NCI-H69 (cell line): ENCODE measurements at regions not wholly inside any gene's neighbourhood (a gene's known extent, or its start where the extent isn't known, plus 50 kb on each side); places are given as distances from the start of the nearest gene placed in this dataset.
"Not testable (repeated sequence)": the region's sequence is repeated elsewhere in the genome, so short reads cannot be mapped to it uniquely, and the experiment has no call there.

Experiments used
- DNase-seq: peaks from one replicate; lab custom pipeline; 2025; lab: John Stamatoyannopoulos, UW

GRCh38 chr5:62100201-62100600, 205.8 kb upstream of the KIF2A start:
- peak; percentile 76 for DNase-seq

- DNase-seq: not testable (repeated sequence)
Observed at GRCh38 chr5:62103863-62104262, 202.1 kb upstream of the KIF2A start.

- no peak for DNase-seq
Observed at GRCh38 chr5:62111428-62111827, 194.6 kb upstream of the KIF2A start.

GRCh38 chr5:62112689-62113228, 193.2 kb upstream of the KIF2A start:
- DNase-seq: peak; percentile 73

- DNase-seq: no peak
Observed at GRCh38 chr5:62115014-62115413, 191.0 kb upstream of the KIF2A start.

- peak; percentile 90 for DNase-seq
Observed at GRCh38 chr5:62124266-62124665, 181.7 kb upstream of the KIF2A start.

- no peak for DNase-seq
Observed at GRCh38 chr5:62126090-62126489, 179.9 kb upstream of the KIF2A start.

- DNase-seq: no peak
Observed at GRCh38 chr5:62127098-62127736, 178.8 kb upstream of the KIF2A start.

GRCh38 chr5:62130107-62130506, 175.9 kb upstream of the KIF2A start:
- no peak for DNase-seq

GRCh38 chr5:62132276-62132675, 173.7 kb upstream of the KIF2A start:
- DNase-seq: no peak

- DNase-seq: no peak
Observed at GRCh38 chr5:62133426-62133825, 172.6 kb upstream of the KIF2A start.

- no peak for DNase-seq
Observed at GRCh38 chr5:62134811-62135210, 171.2 kb upstream of the KIF2A start.

- no peak for DNase-seq
Observed at GRCh38 chr5:62137628-62138027, 168.4 kb upstream of the KIF2A start.

- DNase-seq: peak; percentile 99
Observed at GRCh38 chr5:62138607-62139006, 167.4 kb upstream of the KIF2A start.

GRCh38 chr5:62139741-62140140, 166.3 kb upstream of the KIF2A start:
- DNase-seq: peak; percentile 73

- peak; percentile 39 for DNase-seq
Observed at GRCh38 chr5:62142351-62142750, 163.7 kb upstream of the KIF2A start.

GRCh38 chr5:62143268-62144229, 162.5 kb upstream of the KIF2A start:
- DNase-seq: peak; percentile 79

GRCh38 chr5:62144401-62145022, 161.5 kb upstream of the KIF2A start:
- peak; percentile 97 for DNase-seq

GRCh38 chr5:62149879-62150278, 156.1 kb upstream of the KIF2A start:
- peak; percentile 66 for DNase-seq

- peak; percentile 98 for DNase-seq
Observed at GRCh38 chr5:62152394-62153087, 153.5 kb upstream of the KIF2A start.

- no peak for DNase-seq
Observed at GRCh38 chr5:62154758-62155157, 151.2 kb upstream of the KIF2A start.

- no peak for DNase-seq
Observed at GRCh38 chr5:62155988-62156387, 150.0 kb upstream of the KIF2A start.
